GM18907 (cell line): ENCODE measurements at regions not wholly inside any gene's neighbourhood (a gene's known extent, or its start where the extent isn't known, plus 50 kb on each side); places are given as distances from the start of the nearest gene placed in this dataset.

Source experiments
- ATAC-seq: cut with Tn5 transposase; IDR thresholded peaks from one replicate; pipeline ENCODE4 v1.9.1; 2021; ENCODE audit warnings: mild to moderate bottlenecking, moderate library complexity; ENCODE audit not compliant: unreplicated experiment

DNA sequence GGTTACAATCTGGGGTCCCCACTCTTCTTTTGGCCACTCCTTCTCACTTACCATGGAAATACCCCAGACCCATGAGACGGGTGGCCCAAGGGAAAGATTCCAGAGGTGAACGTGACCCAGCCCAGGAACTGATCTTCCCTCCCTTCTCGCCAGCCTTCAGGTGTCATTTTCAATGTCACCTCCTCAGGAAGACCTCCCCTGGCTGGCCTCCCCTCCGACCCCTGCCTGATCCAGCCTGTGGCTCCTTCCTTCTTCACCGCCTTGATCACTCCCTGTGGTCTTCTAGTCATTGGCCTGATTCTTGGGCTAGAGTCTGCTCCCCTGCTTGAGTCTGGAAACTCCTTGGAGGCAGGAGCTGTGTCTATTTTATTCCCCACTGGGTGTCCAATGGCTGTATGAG is 146.1 kb downstream of the SMAD6 start:
- ATAC-seq: no peak

DNA sequence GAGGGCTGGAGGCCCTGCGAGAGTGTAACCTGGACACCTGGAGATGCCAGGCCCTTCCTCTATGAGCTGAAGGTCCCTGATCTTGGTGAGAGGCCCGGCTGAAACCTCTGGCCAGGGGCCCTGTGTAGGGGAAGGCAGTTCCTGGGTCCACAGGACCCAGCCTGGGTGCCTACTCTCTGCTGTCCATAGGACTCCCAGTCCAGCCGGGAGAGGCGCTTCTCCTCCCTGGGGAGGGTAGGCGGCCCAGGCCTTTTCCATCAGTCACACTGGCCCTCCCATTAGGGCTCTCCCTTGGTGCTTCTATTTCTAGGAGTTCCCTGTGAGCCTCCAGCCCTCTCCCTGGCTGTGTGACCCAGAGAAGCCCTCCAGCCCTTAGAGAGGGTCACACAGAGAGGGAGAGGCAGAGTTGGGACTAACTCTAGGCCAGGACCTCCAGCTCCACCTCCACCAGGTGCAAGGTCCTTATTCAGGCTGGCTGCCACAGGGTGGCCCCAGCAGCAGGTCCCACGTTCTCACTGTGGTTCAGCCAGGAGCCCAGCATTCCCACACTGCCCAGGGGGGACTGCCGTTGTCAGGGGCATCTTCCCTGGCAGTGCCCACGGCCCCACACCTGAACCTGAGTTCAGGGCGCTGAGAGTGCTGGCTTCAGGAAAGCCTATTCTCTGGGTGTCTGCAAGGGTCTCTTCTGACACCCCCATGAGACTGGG is 146.8 kb downstream of the SMAD6 start:
- ATAC-seq: no peak

DNA sequence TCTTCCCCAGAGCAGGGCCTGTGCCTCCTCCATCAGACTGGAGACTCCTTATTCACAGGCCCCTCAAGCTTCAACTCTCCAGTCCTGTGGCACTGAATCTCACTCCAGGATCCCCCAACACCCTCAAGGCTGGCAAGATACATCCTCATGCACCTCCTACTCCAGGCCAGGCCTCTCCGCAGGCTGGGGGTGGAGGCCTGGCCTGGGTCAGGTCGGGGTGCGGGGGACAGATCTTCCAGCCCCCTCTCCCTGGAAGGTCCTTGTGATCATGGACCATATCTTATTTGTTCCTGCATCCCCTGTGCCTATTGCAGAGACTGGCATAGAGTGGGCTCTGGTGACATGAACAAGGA is 147.3 kb downstream of the SMAD6 start:
- no peak for ATAC-seq

DNA sequence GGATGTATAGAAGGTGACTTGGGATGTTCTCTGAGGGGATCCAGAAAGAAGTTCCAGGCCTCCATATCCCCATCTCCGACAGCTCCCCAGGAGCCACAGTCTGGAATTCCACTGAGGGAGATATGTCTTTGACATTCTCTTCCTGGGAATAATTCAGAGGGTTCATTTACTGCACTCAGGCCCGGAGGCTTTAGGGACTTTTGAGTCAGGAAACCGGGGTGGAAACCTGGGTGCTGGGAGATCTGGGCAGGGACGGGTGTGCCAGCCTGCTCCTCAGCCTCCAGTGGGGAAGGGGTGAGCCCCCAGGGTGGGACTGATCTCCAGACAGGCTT is 147.7 kb downstream of the SMAD6 start:
- no peak for ATAC-seq

DNA sequence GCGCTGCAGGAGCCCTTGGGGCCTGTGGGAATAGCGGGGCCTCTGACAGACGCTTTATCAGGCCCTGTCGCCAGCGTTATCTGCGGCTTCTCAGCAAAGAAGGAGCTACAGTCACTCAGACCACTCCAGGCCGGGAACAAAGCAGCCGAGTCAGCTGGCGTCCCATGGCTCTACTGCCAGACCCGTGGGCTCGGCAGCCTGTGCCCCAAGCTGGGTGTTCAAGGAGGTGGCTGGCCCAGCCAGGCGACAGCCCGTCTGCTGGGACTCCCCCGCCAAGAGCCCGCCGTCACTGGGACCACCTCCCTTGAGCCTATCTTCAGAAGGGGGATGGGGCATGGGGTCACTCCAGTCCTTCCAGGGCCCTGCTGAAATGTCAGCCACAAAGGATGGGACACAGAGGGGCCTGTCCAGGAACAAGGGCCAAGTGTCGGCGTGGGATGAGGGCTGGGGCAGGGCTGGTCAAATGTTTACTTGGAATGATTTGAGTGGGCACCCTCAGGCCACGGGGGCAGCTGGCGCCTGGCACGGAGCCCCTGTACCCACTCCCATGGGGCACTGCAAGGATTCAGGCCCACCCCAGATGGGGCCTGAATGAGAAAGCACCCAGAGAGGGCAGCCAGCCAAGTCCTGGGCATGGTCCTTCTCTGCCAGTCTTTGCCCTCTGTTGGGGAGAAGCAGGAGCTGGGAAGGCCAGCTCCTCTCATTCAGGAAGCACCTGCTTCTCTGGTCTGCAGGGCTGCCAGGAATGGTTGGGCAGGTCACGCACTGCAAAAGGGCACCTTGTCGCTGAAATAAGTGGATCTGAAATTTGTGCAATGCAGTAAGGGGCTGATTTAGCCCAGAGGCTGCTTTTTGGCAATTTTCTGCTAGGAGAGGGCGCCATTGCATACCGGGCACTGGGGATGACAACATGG is 148.3 kb downstream of the SMAD6 start:
- ATAC-seq: no peak

DNA sequence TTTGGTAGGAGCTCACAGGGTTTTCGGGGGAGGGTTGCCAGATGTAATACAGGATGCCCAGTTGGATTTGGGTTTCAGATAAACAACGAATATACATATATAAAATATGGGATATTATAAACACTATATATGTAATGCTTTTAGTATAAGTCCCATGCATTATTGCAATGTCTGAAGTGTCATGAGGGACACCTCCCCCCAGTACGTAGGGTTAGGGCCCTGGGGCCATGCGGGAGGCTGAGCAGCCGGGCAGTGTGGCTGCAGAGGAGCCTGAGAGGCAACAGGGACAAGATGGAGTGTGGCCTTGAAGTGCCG is 148.9 kb downstream of the SMAD6 start:
- ATAC-seq: no peak

DNA sequence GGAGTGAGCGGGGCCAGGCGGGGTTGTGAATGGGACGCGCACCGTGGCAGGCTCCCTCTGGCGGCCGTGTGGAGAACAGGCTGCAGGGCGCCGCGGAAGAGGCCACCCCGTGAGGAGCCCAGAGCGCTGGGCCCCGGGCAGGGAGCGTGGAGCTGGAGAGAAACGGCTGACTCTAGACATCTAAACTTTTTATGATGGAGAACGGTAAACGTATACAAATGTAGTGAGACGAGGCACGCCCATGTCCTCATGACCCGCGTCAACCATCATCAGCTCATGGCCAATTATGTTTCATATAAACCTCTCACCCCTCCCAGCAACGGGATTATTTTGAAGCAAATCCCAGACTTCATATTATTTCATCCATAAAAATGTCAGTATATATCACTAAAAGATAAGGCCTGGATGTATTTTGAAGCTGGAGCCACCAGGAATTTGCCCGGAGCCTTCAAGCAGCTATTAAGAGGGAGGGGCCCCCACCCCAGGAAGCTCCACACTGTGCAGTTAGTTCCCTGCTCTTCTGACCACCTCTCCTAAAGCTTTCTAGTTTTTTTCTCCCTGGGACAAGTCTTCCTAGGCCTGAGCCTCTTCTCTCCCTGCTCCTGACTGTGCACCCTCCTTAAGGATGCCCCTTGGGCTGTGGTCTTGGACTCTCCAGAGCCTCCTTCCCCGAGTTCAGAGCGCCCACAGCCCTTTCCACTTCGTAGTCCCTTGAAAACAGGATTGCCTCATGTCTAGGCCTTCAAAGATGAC is 149.5 kb downstream of the SMAD6 start:
- ATAC-seq: peak; percentile 82

DNA sequence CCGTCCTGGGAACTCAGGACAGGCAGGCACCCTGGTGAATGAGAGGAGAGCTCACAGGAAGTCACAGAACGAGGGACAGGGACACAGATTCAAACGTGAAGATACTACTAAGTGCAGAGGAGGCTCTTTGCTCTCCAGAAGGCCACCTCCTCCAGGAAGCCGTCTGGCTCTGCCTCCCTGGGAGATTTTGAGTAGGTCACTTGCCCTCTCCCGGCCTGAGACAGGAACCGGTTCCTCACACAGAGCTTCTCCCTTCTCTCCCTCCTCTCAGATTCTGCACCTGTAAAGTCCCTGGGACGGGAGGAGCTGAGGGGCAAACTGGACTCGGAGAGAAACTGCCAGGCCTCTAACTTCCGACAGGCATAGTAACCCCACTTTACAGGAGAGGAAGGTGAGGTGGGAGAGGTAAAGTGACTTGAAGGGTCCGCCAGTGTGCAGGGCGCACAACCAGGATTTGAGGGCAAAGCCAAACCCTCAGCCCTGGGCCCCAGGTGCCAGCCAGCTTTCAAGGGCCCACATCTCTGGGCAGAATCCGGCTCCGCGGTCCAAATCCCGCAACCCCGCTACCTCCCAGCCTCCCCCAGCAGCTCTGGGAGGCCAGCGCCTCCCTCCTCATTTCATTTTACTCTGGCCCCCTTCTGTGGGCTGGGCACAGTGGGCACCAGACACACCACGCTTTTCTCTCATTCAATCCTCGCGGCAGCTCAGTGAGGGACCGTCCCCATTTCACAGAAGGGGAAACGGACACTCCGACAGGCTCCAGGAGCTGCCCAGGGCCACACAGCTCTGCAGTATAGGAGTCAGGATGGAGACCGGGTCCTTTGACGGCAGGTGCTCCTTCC is 150.2 kb downstream of the SMAD6 start:
- no peak for ATAC-seq

DNA sequence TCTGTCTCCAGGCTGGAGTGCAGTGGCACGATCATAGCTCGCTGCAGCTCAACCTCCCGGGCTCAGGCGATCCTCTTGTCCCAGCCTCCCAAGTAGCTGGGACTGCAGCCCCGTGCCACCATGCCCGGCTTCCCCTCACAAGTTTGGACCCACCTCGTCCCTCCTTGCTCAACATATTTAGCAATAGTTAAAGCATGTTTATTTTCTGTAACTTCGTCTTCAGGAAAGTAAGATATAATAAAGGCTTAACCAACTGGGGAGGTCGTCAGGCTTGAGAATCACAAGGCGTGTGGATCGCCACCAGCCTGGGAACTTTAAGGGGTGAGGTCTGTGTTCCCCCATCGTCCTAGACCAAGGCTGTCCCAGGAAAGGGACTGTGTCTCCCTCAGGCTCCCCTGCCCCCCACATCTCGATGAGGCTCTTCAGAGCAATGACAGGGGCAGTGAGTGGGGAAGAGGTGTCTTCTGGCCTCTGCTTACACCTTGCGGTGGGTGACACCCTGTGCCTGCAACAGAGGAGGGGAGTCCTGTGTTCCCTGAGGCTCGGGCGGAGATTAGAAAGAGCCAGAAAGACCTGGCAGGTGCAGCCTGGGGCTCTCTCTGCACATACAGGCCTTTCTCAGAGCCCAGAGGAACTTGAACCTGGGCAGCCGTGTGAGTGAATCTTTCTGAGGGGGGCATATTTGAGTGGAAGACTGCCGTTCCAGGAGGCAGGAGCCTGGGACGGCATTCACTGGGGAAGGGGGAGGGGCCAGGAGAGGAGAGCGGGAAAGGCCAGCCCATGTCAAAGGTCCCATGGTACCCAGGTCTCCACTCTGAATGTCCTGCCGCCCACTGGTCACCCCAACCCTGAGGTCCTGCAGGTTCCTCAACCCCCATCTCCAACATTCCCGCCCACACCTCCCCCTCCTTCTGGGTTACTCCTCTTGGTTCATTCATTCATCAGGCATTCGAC is 152.3 kb downstream of the SMAD6 start:
- ATAC-seq: no peak

DNA sequence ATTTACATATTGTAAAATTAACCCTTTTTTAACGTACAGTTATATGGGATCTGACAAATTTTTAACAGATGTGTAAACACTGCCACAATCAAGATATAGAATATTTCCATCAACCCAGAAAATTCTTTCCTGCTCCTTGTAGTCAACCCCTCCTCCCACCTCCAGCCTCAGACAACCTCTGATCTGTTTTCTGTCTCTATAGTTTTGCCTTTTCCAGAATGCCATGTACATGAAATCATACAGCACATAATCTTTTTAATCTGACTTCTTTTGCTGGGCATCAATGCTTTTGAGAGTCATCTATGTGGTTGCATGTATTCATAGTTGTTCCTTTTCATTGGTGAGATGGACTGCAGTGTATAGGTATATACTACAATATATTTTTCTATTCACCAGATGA is 153.0 kb downstream of the SMAD6 start:
- ATAC-seq: no peak

DNA sequence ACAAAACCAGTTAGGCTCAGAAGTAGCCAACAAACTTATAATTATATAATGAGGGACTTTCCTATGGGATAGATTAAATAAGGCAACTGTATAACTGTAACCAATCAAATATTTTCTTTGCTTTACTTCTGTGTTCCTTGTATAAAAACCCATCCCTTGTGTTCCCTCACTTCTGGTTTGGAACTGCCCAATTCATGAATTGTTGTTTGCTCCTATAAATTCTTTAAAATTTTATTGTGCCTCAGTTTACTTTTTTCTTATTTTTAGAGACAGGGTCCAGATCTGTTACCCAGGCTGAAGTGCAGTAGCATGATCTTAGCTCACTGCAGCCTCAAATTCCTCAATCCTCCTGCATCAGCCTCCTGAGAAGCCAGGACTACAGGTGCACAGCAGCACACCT is 155.7 kb downstream of the SMAD6 start:
- no peak for ATAC-seq

DNA sequence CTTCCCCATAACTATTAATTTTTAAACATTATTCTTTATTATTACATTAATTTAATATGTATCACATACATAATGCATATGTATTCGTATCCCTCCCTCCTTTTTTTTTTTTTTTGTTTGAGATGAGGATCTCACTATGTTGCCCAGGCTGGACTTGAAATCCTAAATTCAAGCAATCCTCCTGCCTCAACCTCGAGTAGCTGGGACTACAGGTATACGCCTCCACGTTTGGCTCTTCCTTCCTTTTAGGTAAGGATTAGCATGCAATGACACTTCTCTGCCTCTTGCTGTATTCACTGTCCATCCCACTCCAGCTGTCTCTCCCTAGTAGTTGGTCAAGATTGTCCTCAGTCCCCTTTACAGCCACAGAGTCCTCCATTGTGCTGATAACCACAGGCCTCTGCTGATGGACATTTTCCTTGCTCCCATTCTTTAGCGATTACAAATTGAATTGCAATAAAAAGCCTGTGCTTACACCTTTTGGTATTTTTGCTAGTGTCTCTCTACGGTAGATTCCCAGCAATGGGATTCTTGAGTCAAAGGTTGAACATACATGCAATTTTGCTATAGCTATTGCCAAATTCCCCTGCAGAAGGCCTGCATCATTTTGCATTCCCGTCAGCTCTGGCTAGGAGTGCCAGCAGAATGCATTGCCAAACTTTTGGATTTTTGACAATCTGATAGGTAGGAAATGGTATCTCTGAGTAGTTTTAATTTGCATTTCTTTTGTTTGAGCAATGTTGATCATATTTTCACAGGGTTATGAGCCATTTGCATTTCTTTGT is 156.6 kb downstream of the SMAD6 start:
- no peak for ATAC-seq

DNA sequence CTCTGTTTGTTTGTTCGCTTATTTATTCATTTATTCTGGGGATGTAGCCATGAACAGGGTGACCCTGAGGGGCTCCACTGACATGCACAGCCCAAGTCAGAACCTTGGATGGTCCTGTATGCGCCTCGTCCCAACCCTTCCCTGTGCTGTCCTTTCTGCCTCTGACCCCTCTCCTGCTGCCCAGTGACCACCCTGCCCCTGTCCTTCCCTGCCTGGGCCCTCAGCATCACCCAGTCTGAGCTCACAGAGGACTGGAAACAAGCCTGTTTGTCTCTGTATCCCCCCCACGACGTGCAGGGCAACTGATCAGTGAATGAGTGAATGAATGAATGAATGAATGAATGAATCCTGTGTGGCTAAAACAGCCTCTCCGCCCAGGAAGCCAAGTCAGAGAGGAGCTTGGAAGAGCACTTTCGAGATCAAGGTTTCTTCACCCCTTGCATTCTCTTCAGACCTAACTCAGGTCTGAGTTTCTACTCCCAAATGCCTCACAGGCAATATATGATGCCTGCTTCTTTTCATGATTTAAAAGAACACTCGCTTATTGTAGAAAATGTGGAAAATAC is 157.7 kb downstream of the SMAD6 start:
- ATAC-seq: no peak

DNA sequence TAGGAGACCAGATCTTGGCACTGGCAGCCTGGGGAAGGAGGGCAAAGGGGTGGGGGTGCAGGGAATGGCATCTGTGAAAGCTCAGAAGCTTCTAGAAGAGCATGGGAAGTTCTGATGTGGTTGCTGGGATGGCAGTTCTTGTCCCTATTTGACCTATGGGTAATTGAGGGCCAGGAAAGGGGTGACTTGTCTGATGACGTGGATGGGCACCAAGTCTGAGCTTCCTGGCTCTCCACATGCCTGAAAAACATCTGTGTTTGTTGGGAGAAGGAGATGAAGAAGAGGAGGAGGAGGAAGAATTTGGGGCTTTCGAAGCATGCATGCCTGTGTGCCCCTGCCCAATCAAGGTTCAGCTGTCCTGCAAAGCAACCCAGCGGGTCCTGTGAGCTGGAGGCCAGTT is 158.8 kb downstream of the SMAD6 start:
- ATAC-seq: no peak

DNA sequence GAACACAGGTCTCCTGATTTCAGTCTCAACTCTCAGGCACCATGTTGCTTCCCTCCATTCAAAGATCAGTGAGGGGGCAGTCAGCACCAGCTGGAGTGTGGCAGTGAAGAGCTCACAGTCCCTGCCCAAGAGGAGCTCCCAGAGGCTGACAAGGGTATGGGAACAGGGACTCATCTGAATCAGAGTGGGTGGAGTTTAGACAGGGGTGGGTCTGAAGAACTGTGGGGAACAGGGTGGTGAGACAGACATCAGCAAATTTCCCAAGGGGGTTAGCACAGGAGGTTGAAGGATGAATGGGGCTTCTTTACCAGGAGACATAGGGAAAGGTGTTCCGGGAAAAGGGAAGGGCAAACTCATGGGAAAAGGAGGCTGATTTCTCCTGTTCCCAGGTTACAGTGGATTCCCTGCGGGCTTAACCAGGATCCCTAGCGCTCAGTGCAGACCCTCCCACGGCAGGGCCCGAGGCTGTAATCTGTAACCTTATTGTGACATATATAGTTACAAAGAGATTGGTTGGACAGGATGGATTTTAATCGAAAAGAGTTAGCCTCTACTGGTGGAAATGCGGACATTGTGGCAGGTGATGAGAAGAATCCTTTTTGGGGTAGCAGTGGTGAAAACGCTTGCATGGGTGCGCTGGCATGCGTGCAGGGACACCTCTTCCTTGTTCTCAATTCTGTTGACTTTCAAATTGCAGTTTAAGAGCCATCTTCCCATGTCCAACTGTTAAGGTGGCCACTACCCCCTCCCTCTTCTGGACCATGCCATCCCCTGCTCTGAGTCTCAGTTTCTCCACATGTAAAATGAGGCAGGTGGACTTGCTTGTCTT is 160.3 kb downstream of the SMAD6 start:
- ATAC-seq: no peak

DNA sequence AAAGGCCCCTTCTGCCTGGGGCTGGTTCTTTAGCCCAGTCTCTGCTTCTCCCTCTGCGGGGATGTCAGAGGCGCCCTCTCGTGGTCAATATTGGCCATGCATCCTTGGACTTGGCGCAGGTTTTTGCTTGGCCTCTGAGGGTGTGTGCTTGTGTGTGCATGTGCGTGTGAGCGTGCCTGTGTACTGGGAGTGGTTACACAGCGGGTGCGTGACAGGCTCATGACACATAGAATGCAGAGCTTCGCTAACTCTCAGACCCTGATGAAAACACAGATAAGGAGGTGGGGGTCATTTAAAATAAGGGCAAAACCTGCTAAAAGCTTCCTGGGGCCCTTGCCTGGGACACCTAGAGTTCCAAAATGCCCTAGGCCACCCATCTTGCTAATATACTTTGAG is 160.9 kb downstream of the SMAD6 start:
- ATAC-seq: peak; percentile 66

DNA sequence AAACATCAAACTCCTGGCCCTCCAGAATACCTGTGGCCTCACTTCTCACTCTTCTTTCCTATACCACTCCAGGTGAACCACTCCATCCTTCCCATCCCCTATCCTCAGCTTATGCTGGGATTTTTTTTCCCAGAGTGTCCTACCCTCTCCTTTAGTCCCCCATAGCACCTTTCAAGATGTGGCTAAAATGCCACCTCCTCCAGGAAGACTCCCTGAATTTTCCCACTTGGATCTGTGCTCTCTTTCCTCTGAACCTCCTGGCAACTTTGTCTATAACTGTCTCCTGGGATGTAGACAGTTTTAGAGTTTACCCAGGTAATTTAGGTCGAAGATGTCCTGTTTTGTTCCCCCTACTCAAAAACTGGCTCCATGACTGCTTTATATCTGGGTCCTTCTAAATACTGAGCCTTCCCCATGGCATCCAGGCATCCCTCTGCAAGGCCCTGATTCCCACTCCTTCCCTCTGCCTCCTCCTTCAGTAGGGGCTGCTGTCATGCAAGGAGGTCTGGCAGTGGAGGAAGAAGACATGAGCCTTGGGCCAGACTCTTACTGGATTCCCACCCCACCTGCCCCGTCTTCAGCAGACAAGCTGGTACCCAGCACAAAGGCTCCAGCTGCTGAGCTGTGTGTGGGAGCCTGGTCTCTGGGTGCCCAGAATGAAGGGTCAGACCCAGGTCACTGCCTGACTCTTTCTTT is 161.5 kb downstream of the SMAD6 start:
- no peak for ATAC-seq
